ENCODE measurements at regions not wholly inside any gene's neighbourhood (a gene's known extent, or its start where the extent isn't known, plus 50 kb on each side); places are given as distances from the start of the nearest gene placed in this dataset.

GRCh38 chr10:2427412-2427811 is 639.9 kb upstream of the PFKP start:
- TF ChIP-seq CTCF (IDR thresholded peaks at IDR 0.05) (no peak), POLR2A (IDR thresholded peaks at IDR 0.05) (no peak)
